Aorta (tissue), 5 donors: ENCODE measurements at regions not wholly inside any gene's neighbourhood (a gene's known extent, or its start where the extent isn't known, plus 50 kb on each side); places are given as distances from the start of the nearest gene placed in this dataset.

ENCODE experiments used
- ATAC-seq: fragments of 200-7000 bp; cut with Tn5 transposase; one replicate; pipeline ENCODE4 v1.9.1; 2022; ENCODE audit warnings: moderate library complexity; ENCODE audit not compliant: low FRiP score
- DNase-seq, 2 donors: peaks; one replicate each; pipeline ENCODE4 v3.0.0-alpha.2; 2020
- H3K27ac ChIP-seq, 2 donors: one replicate each; pipeline ENCODE4 v1.5.1; 2013; ENCODE audit warnings: low read length in 2 of 2, mild to moderate bottlenecking in 2 of 2, moderate library complexity in 2 of 2, control low read depth in 1 of 2, inconsistent platforms in 1 of 2, low read depth in 1 of 2
- H3K27me3 ChIP-seq, 2 donors: one replicate each; pipeline ENCODE4 v1.6.1; 2013; ENCODE audit warnings: control low read depth in 1 of 2, low read length in 1 of 2, mild to moderate bottlenecking in 1 of 2, moderate library complexity in 1 of 2; ENCODE audit not compliant: insufficient read depth in 2 of 2, control insufficient read depth in 1 of 2
- H3K36me3 ChIP-seq, 2 donors: one replicate each; pipeline ENCODE4 v1.6.1; 2013; ENCODE audit warnings: control low read depth in 1 of 2, low read length in 1 of 2, mild to moderate bottlenecking in 1 of 2; ENCODE audit not compliant: insufficient read depth in 2 of 2, control insufficient read depth in 1 of 2
- H3K4me1 ChIP-seq, 2 donors: one replicate each; pipeline ENCODE4 v1.6.1; 2013; ENCODE audit warnings: low read length in 2 of 2, control low read depth in 1 of 2, mild to moderate bottlenecking in 1 of 2, moderate library complexity in 1 of 2; ENCODE audit not compliant: insufficient read depth in 2 of 2, control insufficient read depth in 1 of 2
- H3K4me3 ChIP-seq, 2 donors: one replicate each; pipeline ENCODE4 v1.5.1; 2013; ENCODE audit warnings: low read length in 2 of 2, control low read depth in 1 of 2, mild to moderate bottlenecking in 1 of 2
- H3K9me3 ChIP-seq: one replicate; pipeline ENCODE4 v1.6.1; 2013; ENCODE audit warnings: mild to moderate bottlenecking, low read length; ENCODE audit not compliant: control insufficient read depth
- WGBS, 2 donors: extraction: QIAGEN DNeasy Blood & Tissue Kit; methylation state at CpG; one replicate each; pipeline ENCODE4 v1.1.7; 2013; 5-methylcytosine and 5-hydroxymethylcytosine counted together
- intact Hi-C, 2 donors: fragments of 100-400 bp; cut with DNase I; formaldehyde crosslinking; loops; one replicate each; pipeline versions ENCODE4 v1.14.2 to v1.15.0; 2022
- donor health status: healthy with polysubstance abuse.
- donor health status: Bipolar disorder and iron deficiency.
- donor health status: DM: no; HTN: no; CAD: no.
- donor health status: DM: no; HTN: no; CAD: no.
- donor health status: DM: yes; HTN: yes; CAD: no.

- intact Hi-C loops: no loop called here
- WGBS, 2 donors: 94 to 97% methylated on average over 4 of the region's 4 CpGs
- DNase-seq (no peak), ATAC-seq (no peak)
- no peak overlapping the region for H3K27ac ChIP-seq
- H3K27me3 ChIP-seq: no peaks in the 10 kb centered on the region
- H3K4me3 ChIP-seq: no peak overlapping the region
- H3K9me3 ChIP-seq: no peaks in the 10 kb centered on the region
- H3K36me3 ChIP-seq: no peaks in the 10 kb centered on the region
- peaks cover 0 to 4% of the 10 kb centered on the region in 2 donors for H3K4me1 ChIP-seq
These were observed 236.7 kb downstream of the ENGASE start for GRCh38 chr17:79311373-79311772.

- no peaks in the 10 kb centered on the region for H3K36me3 ChIP-seq
- peaks cover 0 to 4% of the 10 kb centered on the region in 2 donors for H3K4me1 ChIP-seq
- peak; percentile 80 for ATAC-seq
- peak overlapping the region; percentile 43 to 85 for H3K27ac ChIP-seq
- 4 to 6% methylated on average over 26 of the region's 26 CpGs for WGBS, 2 donors
- H3K4me3 ChIP-seq: no peak overlapping the region
- H3K27me3 ChIP-seq: no peaks in the 10 kb centered on the region
- peak; percentile 68 to 88 for DNase-seq
- H3K9me3 ChIP-seq: no peaks in the 10 kb centered on the region
- intact Hi-C loops: no loop called here
These were observed 232.0 kb downstream of the ENGASE start for GRCh38 chr17:79306424-79307318.

- intact Hi-C loops: no loop called here
These were observed 231.3 kb downstream of the ENGASE start for GRCh38 chr17:79305768-79306423.

GRCh38 chr17:79305376-79305767 lies 230.7 kb downstream of the ENGASE start:
- peaks cover 0 to 4% of the 10 kb centered on the region in 2 donors for H3K4me1 ChIP-seq
- no peaks in the 10 kb centered on the region for H3K36me3 ChIP-seq
- no peak for DNase-seq
- no peak overlapping the region for H3K4me3 ChIP-seq
- H3K27me3 ChIP-seq: no peaks in the 10 kb centered on the region
- 1 to 4% methylated on average over 10 of the region's 10 CpGs for WGBS, 2 donors
- no peak for ATAC-seq
- H3K9me3 ChIP-seq: no peaks in the 10 kb centered on the region
- H3K27ac ChIP-seq: peak overlapping the region in 1 of 2 donors; percentile 37
- intact Hi-C loops: no loop called here

More at GRCh38 chr17:79305768-79306423, 231.3 kb downstream of the ENGASE start:
- ATAC-seq (peak; percentile 73), DNase-seq (peak; percentile 65 to 89)
- H3K36me3 ChIP-seq: no peaks in the 10 kb centered on the region
- no peak overlapping the region for H3K4me3 ChIP-seq
- WGBS, 2 donors: 1 to 5% methylated on average over 29 of the region's 29 CpGs
- H3K27ac ChIP-seq: peak overlapping the region; percentile 43 to 85
- H3K9me3 ChIP-seq: no peaks in the 10 kb centered on the region
- H3K27me3 ChIP-seq: no peaks in the 10 kb centered on the region
- peaks cover 0 to 4% of the 10 kb centered on the region in 2 donors for H3K4me1 ChIP-seq

- no peak for ATAC-seq
- no peak overlapping the region for H3K4me3 ChIP-seq
These were observed 230.3 kb downstream of the ENGASE start for GRCh38 chr17:79304884-79305283.

GRCh38 chr17:79303641-79304205 lies 229.1 kb downstream of the ENGASE start:
- H3K4me1 ChIP-seq: peaks cover 0 to 4% of the 10 kb centered on the region in 2 donors
- H3K9me3 ChIP-seq: no peaks in the 10 kb centered on the region
- no peak for ATAC-seq
- H3K27ac ChIP-seq: no peak overlapping the region
- H3K4me3 ChIP-seq: no peak overlapping the region
- WGBS, 2 donors: 91 to 92% methylated on average over 7 of the region's 7 CpGs
- intact Hi-C loops: no loop called here
- no peaks in the 10 kb centered on the region for H3K36me3 ChIP-seq
- H3K27me3 ChIP-seq: no peaks in the 10 kb centered on the region
- no peak for DNase-seq

More at GRCh38 chr17:79304884-79305283, 230.3 kb downstream of the ENGASE start:
- Histone ChIP-seq H3K27me3 (no peaks in the 10 kb centered on the region), H3K9me3 (no peaks in the 10 kb centered on the region), H3K36me3 (no peaks in the 10 kb centered on the region), H3K4me1 (peaks cover 0 to 4% of the 10 kb centered on the region in 2 donors), H3K27ac (no peak overlapping the region)
- WGBS, 2 donors: 9 to 11% methylated on average over 13 of the region's 13 CpGs
- no peak for DNase-seq
- intact Hi-C loops: no loop called here

- Histone ChIP-seq H3K4me3 (no peak overlapping the region), H3K4me1 (no peaks in the 10 kb centered on the region), H3K27me3 (no peaks in the 10 kb centered on the region), H3K36me3 (no peaks in the 10 kb centered on the region), H3K9me3 (no peaks in the 10 kb centered on the region), H3K27ac (no peak overlapping the region)
- DNase-seq: no peak
- intact Hi-C loops: no loop called here
- ATAC-seq: no peak
- 85% methylated on average over 8 of the region's 8 CpGs for WGBS, 2 donors
These were observed 226.8 kb downstream of the ENGASE start for GRCh38 chr17:79301469-79301868.

- no peak for ATAC-seq
- intact Hi-C loops: no loop called here
- H3K4me1 ChIP-seq: no peaks in the 10 kb centered on the region
- no peaks in the 10 kb centered on the region for H3K36me3 ChIP-seq
- no peak overlapping the region for H3K27ac ChIP-seq
- no peaks in the 10 kb centered on the region for H3K9me3 ChIP-seq
- no peaks in the 10 kb centered on the region for H3K27me3 ChIP-seq
- no peak for DNase-seq
- H3K4me3 ChIP-seq: no peak overlapping the region
- 81 to 84% methylated on average over 7 of the region's 7 CpGs for WGBS, 2 donors
These were observed 224.7 kb downstream of the ENGASE start for GRCh38 chr17:79299349-79299748.
